Forelimb muscle (tissue), 1 donor: ENCODE measurements at regions not wholly inside any gene's neighbourhood (a gene's known extent, or its start where the extent isn't known, plus 50 kb on each side); places are given as distances from the start of the nearest gene placed in this dataset.

Experiments used
- DNase-seq: peaks from one replicate; pipeline ENCODE4 v3.0.0-alpha.2; 2013; ENCODE audit warnings: low read depth

GRCh38 chr14:26995301-26995700 lies 397.5 kb upstream of the NOVA1 start:
- no peak for DNase-seq

GRCh38 chr14:26996246-26996645 lies 398.4 kb upstream of the NOVA1 start:
- DNase-seq, result peak; percentile 87

- DNase-seq, result no peak
Observed at GRCh38 chr14:27002179-27002578, 404.3 kb upstream of the NOVA1 start.

GRCh38 chr14:27006570-27006969 lies 408.7 kb upstream of the NOVA1 start:
- no peak for DNase-seq

GRCh38 chr14:27008187-27008586 lies 410.4 kb upstream of the NOVA1 start:
- DNase-seq, result no peak

- DNase-seq, result no peak
Observed at GRCh38 chr14:27012641-27013040, 414.8 kb upstream of the NOVA1 start.

GRCh38 chr14:27013678-27014077 lies 415.8 kb upstream of the NOVA1 start:
- no peak for DNase-seq

- DNase-seq, result no peak
Observed at GRCh38 chr14:27015065-27015464, 417.2 kb upstream of the NOVA1 start.

- no peak for DNase-seq
Observed at GRCh38 chr14:27025648-27026047, 427.8 kb upstream of the NOVA1 start.

- DNase-seq, result no peak
Observed at GRCh38 chr14:27026097-27026496, 428.3 kb upstream of the NOVA1 start.

GRCh38 chr14:27040552-27040951 lies 442.7 kb upstream of the NOVA1 start:
- DNase-seq, result no peak

GRCh38 chr14:27049701-27050100 lies 451.9 kb upstream of the NOVA1 start:
- DNase-seq, result no peak

- no peak for DNase-seq
Observed at GRCh38 chr14:27050208-27050607, 452.4 kb upstream of the NOVA1 start.

GRCh38 chr14:27056586-27056985 lies 458.8 kb upstream of the NOVA1 start:
- peak; percentile 91 for DNase-seq

- no peak for DNase-seq
Observed at GRCh38 chr14:27061299-27061698, 463.5 kb upstream of the NOVA1 start.

GRCh38 chr14:27063959-27064358 lies 466.1 kb upstream of the NOVA1 start:
- no peak for DNase-seq

GRCh38 chr14:27065886-27066285 lies 468.1 kb upstream of the NOVA1 start:
- no peak for DNase-seq

GRCh38 chr14:27067961-27068360 lies 470.1 kb upstream of the NOVA1 start:
- DNase-seq, result no peak

GRCh38 chr14:27072589-27072988 lies 474.8 kb upstream of the NOVA1 start:
- DNase-seq, result no peak

GRCh38 chr14:27075503-27075902 lies 477.7 kb upstream of the NOVA1 start:
- no peak for DNase-seq

- DNase-seq, result no peak
Observed at GRCh38 chr14:27077214-27077613, 479.4 kb upstream of the NOVA1 start.

GRCh38 chr14:27077710-27078109 lies 479.9 kb upstream of the NOVA1 start:
- no peak for DNase-seq

- DNase-seq, result no peak
Observed at GRCh38 chr14:27078191-27078590, 480.4 kb upstream of the NOVA1 start.

- DNase-seq, result no peak
Observed at GRCh38 chr14:27079716-27080115, 481.9 kb upstream of the NOVA1 start.

- no peak for DNase-seq
Observed at GRCh38 chr14:27085500-27085899, 487.7 kb upstream of the NOVA1 start.
